ENCODE measurements at regions not wholly inside any gene's neighbourhood (a gene's known extent, or its start where the extent isn't known, plus 50 kb on each side); places are given as distances from the start of the nearest gene placed in this dataset.
"Not testable (repeated sequence)": the region's sequence is repeated elsewhere in the genome, so short reads cannot be mapped to it uniquely, and the experiment has no call there.

GRCh38 chr1:213457733-213458132 lies 406.7 kb downstream of the RPS6KC1 start:
- Mint-ChIP-seq H3K4me3 (no peak overlapping the region), H3K9me3 (peaks cover 10% of the 10 kb centered on the region), H3K4me1 (peaks cover 6% of the 10 kb centered on the region), H3K36me3 (no peaks in the 10 kb centered on the region), H3K27me3 (ENCODE audit: insufficient read depth, low read depth) (peaks cover 11% of the 10 kb centered on the region), H3K27ac (no peak overlapping the region)
- H4K20me1 ChIP-seq (ENCODE audit: low read depth): no peaks in the 10 kb centered on the region
- H3K4me2 ChIP-seq: no peak overlapping the region
- H2AFZ ChIP-seq (replicated peaks): no peak overlapping the region
- no peaks in the 10 kb centered on the region for H3K36me3 ChIP-seq
- H3K4me3 ChIP-seq: no peak overlapping the region
- no peak for TF ChIP-seq CTCF (IDR thresholded peaks at IDR 0.05)
- no peaks in the 10 kb centered on the region for H3K27me3 ChIP-seq
- H3K27ac ChIP-seq: no peak overlapping the region
- no peaks in the 10 kb centered on the region for H3F3A ChIP-seq (ENCODE audit: low read depth)
- no peak for DNase-seq (ENCODE audit: low spot score)
- no peaks in the 10 kb centered on the region for H3K9me3 ChIP-seq (ENCODE audit: low read depth)
- H3K4me1 ChIP-seq: no peaks in the 10 kb centered on the region
- no peak overlapping the region for H3K9ac ChIP-seq
- no peaks in the 10 kb centered on the region for H3K79me2 ChIP-seq (ENCODE audit: low read depth)

- not testable (repeated sequence) for H3F3A ChIP-seq (ENCODE audit: low read depth); H3K4me1 ChIP-seq; H3K4me3 Mint-ChIP-seq; H3K4me1 Mint-ChIP-seq; H3K4me3 ChIP-seq; DNase-seq (ENCODE audit: low spot score); H2AFZ ChIP-seq (replicated peaks); H3K27ac Mint-ChIP-seq; H3K36me3 ChIP-seq; H3K4me2 ChIP-seq; H3K36me3 Mint-ChIP-seq; H4K20me1 ChIP-seq (ENCODE audit: low read depth); H3K79me2 ChIP-seq (ENCODE audit: low read depth); H3K9ac ChIP-seq; H3K27me3 ChIP-seq; H3K27ac ChIP-seq; H3K9me3 ChIP-seq (ENCODE audit: low read depth)
- Mint-ChIP-seq H3K9me3 (peaks cover 10% of the 10 kb centered on the region), H3K27me3 (ENCODE audit: insufficient read depth, low read depth) (peaks cover 12% of the 10 kb centered on the region)
Observed at GRCh38 chr1:213462374-213462773, 411.3 kb downstream of the RPS6KC1 start.

- Histone ChIP-seq H3K27me3 (no peaks in the 10 kb centered on the region), H3K4me2 (no peak overlapping the region), H3K4me1 (no peaks in the 10 kb centered on the region), H3K9me3 (ENCODE audit: low read depth) (no peaks in the 10 kb centered on the region), H3K79me2 (ENCODE audit: low read depth) (no peaks in the 10 kb centered on the region), H3K27ac (no peak overlapping the region), H3K9ac (no peak overlapping the region), H3F3A (ENCODE audit: low read depth) (no peaks in the 10 kb centered on the region), H3K36me3 (no peaks in the 10 kb centered on the region), H3K4me3 (no peak overlapping the region), H4K20me1 (ENCODE audit: low read depth) (no peaks in the 10 kb centered on the region), H2AFZ (replicated peaks) (no peak overlapping the region)
- no peaks in the 10 kb centered on the region for H3K4me1 Mint-ChIP-seq
- H3K36me3 Mint-ChIP-seq: no peaks in the 10 kb centered on the region
- no peak overlapping the region for H3K4me3 Mint-ChIP-seq
- peaks cover 8% of the 10 kb centered on the region for H3K27me3 Mint-ChIP-seq (ENCODE audit: insufficient read depth, low read depth)
- DNase-seq (ENCODE audit: low spot score): no peak
- TF ChIP-seq EZH2phosphoT487 (IDR thresholded peaks at IDR 0.05): no peak
- no peak for TF ChIP-seq CTCF (IDR thresholded peaks at IDR 0.05)
- no peak for TF ChIP-seq EZH2 (IDR thresholded peaks at IDR 0.05)
- peaks cover 3% of the 10 kb centered on the region for H3K9me3 Mint-ChIP-seq
- no peak overlapping the region for H3K27ac Mint-ChIP-seq
Observed at GRCh38 chr1:213464786-213465460, 413.9 kb downstream of the RPS6KC1 start.

DNA sequence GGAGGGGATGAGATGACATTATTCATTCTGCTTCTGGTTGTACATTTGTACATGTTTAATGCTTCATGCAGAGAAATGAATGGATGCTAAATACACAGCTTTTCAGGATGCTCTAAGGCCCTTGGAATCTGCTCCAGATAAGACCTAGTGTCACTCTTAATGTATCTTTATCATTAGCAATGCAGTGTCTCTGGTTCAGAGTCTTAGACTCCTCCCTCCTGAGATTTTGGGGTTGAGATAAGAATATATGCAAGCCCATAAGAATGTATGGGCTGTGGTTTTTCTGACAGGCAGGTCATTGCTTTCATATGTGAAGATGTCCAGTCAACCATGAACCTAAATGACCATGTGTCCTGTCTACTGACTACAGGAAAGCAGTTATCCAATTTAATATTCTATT lies 415.5 kb downstream of the RPS6KC1 start:
- Mint-ChIP-seq H3K4me1 (no peaks in the 10 kb centered on the region), H3K36me3 (no peaks in the 10 kb centered on the region), H3K9me3 (peaks cover 2% of the 10 kb centered on the region), H3K27ac (no peak overlapping the region), H3K27me3 (ENCODE audit: insufficient read depth, low read depth) (peaks cover 7% of the 10 kb centered on the region), H3K4me3 (no peak overlapping the region)
- H3K4me2 ChIP-seq: no peak overlapping the region
- H3K9ac ChIP-seq: no peak overlapping the region
- H4K20me1 ChIP-seq (ENCODE audit: low read depth): no peaks in the 10 kb centered on the region
- DNase-seq (ENCODE audit: low spot score): no peak
- no peaks in the 10 kb centered on the region for H3K36me3 ChIP-seq
- no peak overlapping the region for H2AFZ ChIP-seq (replicated peaks)
- no peak overlapping the region for H3K4me3 ChIP-seq
- no peaks in the 10 kb centered on the region for H3K79me2 ChIP-seq (ENCODE audit: low read depth)
- TF ChIP-seq EZH2phosphoT487 (IDR thresholded peaks at IDR 0.05): no peak
- no peak for TF ChIP-seq CTCF (IDR thresholded peaks at IDR 0.05)
- TF ChIP-seq EZH2 (IDR thresholded peaks at IDR 0.05): no peak
- no peak overlapping the region for H3K27ac ChIP-seq
- no peaks in the 10 kb centered on the region for H3K4me1 ChIP-seq
- no peaks in the 10 kb centered on the region for H3F3A ChIP-seq (ENCODE audit: low read depth)
- no peaks in the 10 kb centered on the region for H3K27me3 ChIP-seq
- no peaks in the 10 kb centered on the region for H3K9me3 ChIP-seq (ENCODE audit: low read depth)

Measured in neural progenitor cell (in vitro differentiated cells).